CD14-positive monocyte (primary cell): ENCODE measurements at regions not wholly inside any gene's neighbourhood (a gene's known extent, or its start where the extent isn't known, plus 50 kb on each side); places are given as distances from the start of the nearest gene placed in this dataset.

Experiments used
- DNase-seq, 3 donors: peaks; one replicate each; pipeline ENCODE4 v3.0.0-alpha.2; 2011 to 2022
- H2AFZ ChIP-seq: 2 replicates; pipeline ENCODE4 v1.6.0; 2012; ENCODE audit warnings: mild to moderate bottlenecking, low read depth, low read length, inconsistent platforms; ENCODE audit not compliant: insufficient read depth, poor library complexity, severe bottlenecking
- H3K27ac ChIP-seq, 2 donors: 1 replicate in 1 of 2; 2 replicates in 1 of 2; pipeline ENCODE4 v1.5.1; 2012 to 2013; ENCODE audit warnings: low read length in 2 of 2, control low read depth in 1 of 2, inconsistent platforms in 1 of 2, low read depth in 1 of 2, mild to moderate bottlenecking in 1 of 2
- H3K27me3 ChIP-seq, 2 donors: one replicate each; pipeline versions ENCODE4 v1.6.0 to v1.6.1; 2011 to 2013; ENCODE audit warnings: low read length in 2 of 2; ENCODE audit not compliant: control insufficient read depth in 2 of 2, insufficient read depth in 2 of 2
- H3K36me3 ChIP-seq, 2 donors: replicated peaks in 1 of 2; 1 replicate in 1 of 2; 2 replicates in 1 of 2; pipeline versions ENCODE4 v1.5.1 to v1.6.1; 2012 to 2013; ENCODE audit warnings: low read length in 2 of 2, control low read depth in 1 of 2, inconsistent platforms in 1 of 2, mild to moderate bottlenecking in 1 of 2; ENCODE audit not compliant: insufficient read depth in 2 of 2, control insufficient read depth in 1 of 2
- H3K4me1 ChIP-seq, 2 donors: 1 replicate in 1 of 2; 2 replicates in 1 of 2; pipeline versions ENCODE4 v1.5.1 to v1.6.1; 2012 to 2013; ENCODE audit warnings: low read length in 2 of 2, control low read depth in 1 of 2, inconsistent platforms in 1 of 2, mild to moderate bottlenecking in 1 of 2, moderate library complexity in 1 of 2; ENCODE audit not compliant: insufficient read depth in 2 of 2, control insufficient read depth in 1 of 2
- H3K4me2 ChIP-seq: replicated peaks from 2 replicates; pipeline ENCODE3; 2012; ENCODE audit warnings: low read length, moderate library complexity, mild to moderate bottlenecking; ENCODE audit not compliant: poor library complexity, severe bottlenecking; ENCODE audit errors: extremely low read depth
- H3K4me3 ChIP-seq, 3 experiments: fragments of 200-600 bp in 1 of 3; sonication (generic) in 1 of 3; replicated peaks in 1 of 3; 1 replicate in 2 of 3; 2 replicates in 1 of 3; pipeline ENCODE4 v1.5.1; 2011 to 2013; ENCODE audit warnings: low read length in 3 of 3, mild to moderate bottlenecking in 3 of 3, control low read depth in 2 of 3, low read depth in 2 of 3, inconsistent platforms in 1 of 3, moderate library complexity in 1 of 3
- H3K79me2 ChIP-seq: 2 replicates; pipeline ENCODE4 v1.6.0; 2012; ENCODE audit warnings: mild to moderate bottlenecking, control low read depth, inconsistent platforms, low read length, moderate library complexity; ENCODE audit not compliant: insufficient read depth
- H3K9ac ChIP-seq: 2 replicates; pipeline ENCODE4 v1.6.0; 2017; ENCODE audit warnings: low read length, mild to moderate bottlenecking; ENCODE audit not compliant: insufficient read depth, poor library complexity, severe bottlenecking
- H3K9me3 ChIP-seq, 2 donors: replicated peaks in 1 of 2; 1 replicate in 1 of 2; 2 replicates in 1 of 2; pipeline versions ENCODE4 v1.5.1 to v1.6.1; 2012 to 2013; ENCODE audit warnings: low read length in 2 of 2, control low read depth in 1 of 2; ENCODE audit not compliant: control insufficient read depth in 1 of 2, insufficient read depth in 1 of 2
- H4K20me1 ChIP-seq: 2 replicates; pipeline ENCODE4 v1.6.0; 2012; ENCODE audit warnings: mild to moderate bottlenecking, low read length, control low read depth, moderate library complexity; ENCODE audit not compliant: insufficient read depth
- H3K27ac Mint-ChIP-seq, 7 donors: one replicate each; pipeline ENCODE4 v1.8.0; 2020; ENCODE audit warnings: mild to moderate bottlenecking in 7 of 7, mixed read lengths in 7 of 7, moderate library complexity in 6 of 7, inconsistent platforms in 2 of 7
- H3K27me3 Mint-ChIP-seq, 3 donors: one replicate each; pipeline ENCODE4 v1.8.0; 2021 to 2022; ENCODE audit warnings: low read depth in 3 of 3, mild to moderate bottlenecking in 3 of 3, mixed read lengths in 3 of 3, moderate library complexity in 3 of 3, inconsistent platforms in 1 of 3
- H3K36me3 Mint-ChIP-seq, 2 donors: one replicate each; pipeline ENCODE4 v1.8.0; 2020; ENCODE audit warnings: mixed read lengths in 2 of 2, inconsistent platforms in 1 of 2, mild to moderate bottlenecking in 1 of 2
- H3K4me1 Mint-ChIP-seq: one replicate; pipeline ENCODE4 v1.8.0; 2020; ENCODE audit warnings: mild to moderate bottlenecking, mixed read lengths
- H3K4me3 Mint-ChIP-seq, 2 donors: one replicate each; pipeline ENCODE4 v1.8.0; 2020; ENCODE audit warnings: mild to moderate bottlenecking in 2 of 2, mixed read lengths in 2 of 2, moderate library complexity in 1 of 2
- H3K9me3 Mint-ChIP-seq, 7 donors: one replicate each; pipeline ENCODE4 v1.8.0; 2020 to 2022; ENCODE audit warnings: mixed read lengths in 7 of 7, mild to moderate bottlenecking in 6 of 7, moderate library complexity in 6 of 7, inconsistent platforms in 2 of 7
- CTCF ChIP-seq: fragments of 200-600 bp; IDR thresholded peaks from one replicate; pipeline ENCODE4 v1.8.0; 2022; ENCODE audit warnings: antibody characterized with exemption, mild to moderate bottlenecking
- WGBS: methylation state at CpG from one replicate; pipeline ENCODE4 v1.1.5; 2013; ENCODE audit warnings: missing lambda C conversion rate; ENCODE audit not compliant: insufficient coverage; 5-methylcytosine and 5-hydroxymethylcytosine counted together
- intact Hi-C, 2 donors: fragments of 100-400 bp; cut with micrococcal nuclease; formaldehyde crosslinking; loops; one replicate each; pipeline versions ENCODE4 v1.15.0 to v1.15.1; 2023

- no peaks in the 10 kb centered on the region for H4K20me1 ChIP-seq
- no peaks in the 10 kb centered on the region for H3K27me3 ChIP-seq
- intact Hi-C loops: no loop called here
- Mint-ChIP-seq H3K4me3 (no peak overlapping the region), H3K36me3 (no peaks in the 10 kb centered on the region), H3K9me3 (peaks cover 0 to 6% (median 0%) of the 10 kb centered on the region in 7 donors), H3K4me1 (no peaks in the 10 kb centered on the region), H3K27ac (no peak overlapping the region), H3K27me3 (peaks cover 4 to 8% (median 7%) of the 10 kb centered on the region in 3 donors)
- H3K79me2 ChIP-seq: no peaks in the 10 kb centered on the region
- H3K27ac ChIP-seq: no peak overlapping the region
- 100% methylated on average over 2 of the region's 3 CpGs for WGBS
- H3K9ac ChIP-seq: no peak overlapping the region
- no peak for DNase-seq
- no peaks in the 10 kb centered on the region for H3K9me3 ChIP-seq
- no peak overlapping the region for H3K4me2 ChIP-seq
- TF ChIP-seq CTCF: no peak
- H3K36me3 ChIP-seq: no peaks in the 10 kb centered on the region
- H3K4me3 ChIP-seq: no peak overlapping the region
- no peaks in the 10 kb centered on the region for H3K4me1 ChIP-seq
- no peak overlapping the region for H2AFZ ChIP-seq
Measured at GRCh38 chr22:49143812-49144211, 683.9 kb downstream of the BRD1 start.

- H3K4me1 Mint-ChIP-seq: no peaks in the 10 kb centered on the region
- no peak overlapping the region for H2AFZ ChIP-seq
- H3K27ac Mint-ChIP-seq: no peak overlapping the region
- TF ChIP-seq CTCF: no peak
- no peaks in the 10 kb centered on the region for H4K20me1 ChIP-seq
- H3K79me2 ChIP-seq: no peaks in the 10 kb centered on the region
- H3K9me3 Mint-ChIP-seq: peaks cover 0 to 6% (median 0%) of the 10 kb centered on the region in 7 donors
- 85% methylated on average over 8 of the region's 9 CpGs for WGBS
- H3K27me3 Mint-ChIP-seq: peaks cover 5 to 6% (median 6%) of the 10 kb centered on the region in 3 donors
- H3K4me3 ChIP-seq: no peak overlapping the region
- H3K36me3 Mint-ChIP-seq: no peaks in the 10 kb centered on the region
- H3K4me2 ChIP-seq: no peak overlapping the region
- no peaks in the 10 kb centered on the region for H3K9me3 ChIP-seq
- no peak overlapping the region for H3K27ac ChIP-seq
- H3K4me3 Mint-ChIP-seq: no peak overlapping the region
- no peaks in the 10 kb centered on the region for H3K27me3 ChIP-seq
- no peak overlapping the region for H3K9ac ChIP-seq
- DNase-seq: no peak
- no peaks in the 10 kb centered on the region for H3K36me3 ChIP-seq
- no peaks in the 10 kb centered on the region for H3K4me1 ChIP-seq
- intact Hi-C loops: no loop called here
Measured at GRCh38 chr22:49142891-49143290, 684.8 kb downstream of the BRD1 start.
